ENCODE measurements at regions not wholly inside any gene's neighbourhood (a gene's known extent, or its start where the extent isn't known, plus 50 kb on each side); places are given as distances from the start of the nearest gene placed in this dataset.

- TF ChIP-seq CTCF (IDR thresholded peaks at IDR 0.05) (no peak), POLR2A (IDR thresholded peaks at IDR 0.05) (no peak), POLR2AphosphoS5 (IDR thresholded peaks at IDR 0.05) (no peak)
These were observed 99.2 kb upstream of the TNR start for GRCh38 chr1:175842550-175842949.

All from prostate gland (tissue), 2 donors.